AG09309 (cell line): ENCODE measurements at regions not wholly inside any gene's neighbourhood (a gene's known extent, or its start where the extent isn't known, plus 50 kb on each side); places are given as distances from the start of the nearest gene placed in this dataset.

Experiments used
- DNase-seq: peaks from one replicate; pipeline ENCODE4 v3.0.0-alpha.2; 2010; ENCODE audit warnings: low read depth
- H3K4me3 ChIP-seq: 2 replicates; pipeline ENCODE4 v1.5.1; 2011; ENCODE audit warnings: mild to moderate bottlenecking, low read depth, low read length, moderate library complexity; ENCODE audit not compliant: control insufficient read depth
- CTCF ChIP-seq: IDR thresholded peaks from 2 replicates; pipeline ENCODE4 v1.5.1; 2011; ENCODE audit warnings: mild to moderate bottlenecking, low read depth, low read length, inconsistent platforms; ENCODE audit not compliant: insufficient read depth, control insufficient read depth; ENCODE audit errors: missing control alignments

- no peak overlapping the region for H3K4me3 ChIP-seq
- no peak for TF ChIP-seq CTCF
- DNase-seq = no peak
Measured at GRCh38 chr4:11261066-11261850, 167.4 kb downstream of the HS3ST1 start.

- DNase-seq = no peak
- TF ChIP-seq CTCF = no peak
- no peak overlapping the region for H3K4me3 ChIP-seq
Measured at GRCh38 chr4:11259837-11260236, 168.9 kb downstream of the HS3ST1 start.

GRCh38 chr4:11252149-11252548, 176.5 kb downstream of the HS3ST1 start:
- H3K4me3 ChIP-seq = no peak overlapping the region
- DNase-seq = no peak

GRCh38 chr4:11250510-11250909, 178.2 kb downstream of the HS3ST1 start:
- DNase-seq = no peak
- TF ChIP-seq CTCF = no peak

More at GRCh38 chr4:11252149-11252548, 176.5 kb downstream of the HS3ST1 start:
- no peak for TF ChIP-seq CTCF

GRCh38 chr4:11232015-11232414, 196.7 kb downstream of the HS3ST1 start:
- DNase-seq = no peak
- H3K4me3 ChIP-seq = no peak overlapping the region
- no peak for TF ChIP-seq CTCF

More at GRCh38 chr4:11250510-11250909, 178.2 kb downstream of the HS3ST1 start:
- no peak overlapping the region for H3K4me3 ChIP-seq

- H3K4me3 ChIP-seq = no peak overlapping the region
- TF ChIP-seq CTCF = no peak
- no peak for DNase-seq
Measured at GRCh38 chr4:11230866-11231265, 197.8 kb downstream of the HS3ST1 start.
